Kidney (tissue), 13 donors: ENCODE measurements at regions not wholly inside any gene's neighbourhood (a gene's known extent, or its start where the extent isn't known, plus 50 kb on each side); places are given as distances from the start of the nearest gene placed in this dataset.

Experiments used
- DNase-seq, 5 donors: peaks; one replicate each; pipeline ENCODE4 v3.0.0-alpha.2; 2013 to 2020
- FAIRE-seq: peaks from 2 replicates; lab custom pipeline; 2012; peaks lifted over from hg19 to GRCh38; lab: Jason Lieb, UNC
- H3K27ac ChIP-seq, 2 donors: one replicate each; pipeline ENCODE4 v1.7.0; 2013; ENCODE audit warnings: low read depth in 2 of 2, low read length in 2 of 2, inconsistent platforms in 1 of 2
- H3K27me3 ChIP-seq: one replicate; pipeline ENCODE4 v1.7.1; 2013; ENCODE audit warnings: low read length, inconsistent platforms; ENCODE audit not compliant: control insufficient read depth, insufficient read depth
- H3K36me3 ChIP-seq, 3 donors: one replicate each; pipeline versions ENCODE4 v1.7.0 to v1.7.1; 2013; ENCODE audit warnings: low read length in 3 of 3, control low read depth in 1 of 3, inconsistent platforms in 1 of 3; ENCODE audit not compliant: insufficient read depth in 3 of 3, control insufficient read depth in 2 of 3
- H3K4me1 ChIP-seq, 3 donors: one replicate each; pipeline versions ENCODE4 v1.7.0 to v1.7.1; 2013; ENCODE audit warnings: low read length in 3 of 3, inconsistent platforms in 1 of 3, low read depth in 1 of 3; ENCODE audit not compliant: control insufficient read depth in 2 of 3, insufficient read depth in 2 of 3
- H3K4me3 ChIP-seq, 3 donors: one replicate each; pipeline versions ENCODE4 v1.7.0 to v1.8.1; 2013; ENCODE audit warnings: low read length in 3 of 3, control low read depth in 1 of 3, inconsistent platforms in 1 of 3
- H3K9ac ChIP-seq, 3 donors: one replicate each; pipeline versions ENCODE4 v1.7.0 to v1.7.1; 2013; ENCODE audit warnings: low read length in 3 of 3, control low read depth in 1 of 3, inconsistent platforms in 1 of 3
- H3K9me3 ChIP-seq, 3 donors: one replicate each; pipeline versions ENCODE4 v1.7.0 to v1.7.1; 2013; ENCODE audit warnings: low read length in 3 of 3, control low read depth in 1 of 3, inconsistent platforms in 1 of 3; ENCODE audit not compliant: control insufficient read depth in 2 of 3, insufficient read depth in 1 of 3
- intact Hi-C: fragments of 100-400 bp; cut with DNase I; formaldehyde crosslinking; loops from one replicate; pipeline ENCODE4 v1.11.1; 2022
- TF ChIP-seq, protein P1 (sequence below): IDR thresholded peaks from 3 replicates; pipeline ENCODE4 v1.5.1; 2012; ENCODE audit warnings: mild to moderate bottlenecking, moderate library complexity, borderline replicate concordance; ENCODE audit not compliant: insufficient read depth; ENCODE audit errors: extremely low read depth
- donor health status: control.
- donor health status: control.
- donor health status: control.
- donor health status: control.
- donor health status: control.
- donor health status: DM: yes; HTN: yes; CAD: no.
- donor health status: Normal renal cell carcinoma (clear cell type).

DNA sequence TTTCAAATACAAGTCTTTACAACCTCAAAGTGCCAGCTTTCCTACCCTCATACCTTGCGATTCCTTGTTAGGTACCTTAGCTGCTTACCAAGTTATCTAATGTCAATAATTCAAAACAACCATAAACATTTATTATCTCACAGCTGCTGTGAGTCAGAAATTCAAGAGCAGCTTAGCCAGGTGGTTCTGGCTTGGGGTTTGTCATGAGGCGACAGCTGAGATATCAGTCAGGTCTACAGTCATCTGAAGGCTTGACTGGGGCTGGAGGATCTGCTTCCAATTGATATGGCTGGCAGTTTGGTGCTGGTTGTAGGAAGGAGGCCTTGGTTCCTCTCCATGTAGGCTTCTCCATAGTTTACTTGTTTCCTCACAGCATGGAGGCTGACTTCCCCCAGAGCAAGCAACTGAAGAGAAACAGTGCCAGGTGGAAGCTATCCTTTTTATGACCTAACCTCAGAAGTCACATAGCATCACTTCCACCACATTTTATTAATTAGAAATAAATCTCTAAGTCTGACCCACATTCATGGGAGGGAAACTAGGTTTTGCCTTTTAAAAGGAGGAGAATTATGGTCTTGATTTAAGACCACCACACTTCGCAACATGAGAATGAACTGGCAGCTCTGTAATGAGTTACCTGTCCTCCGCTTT lies 103.3 kb upstream of the FGGY start:
- FAIRE-seq (no peak), DNase-seq (peak in 3 of 5 donors; percentile 47 to 80 (median 79))

DNA sequence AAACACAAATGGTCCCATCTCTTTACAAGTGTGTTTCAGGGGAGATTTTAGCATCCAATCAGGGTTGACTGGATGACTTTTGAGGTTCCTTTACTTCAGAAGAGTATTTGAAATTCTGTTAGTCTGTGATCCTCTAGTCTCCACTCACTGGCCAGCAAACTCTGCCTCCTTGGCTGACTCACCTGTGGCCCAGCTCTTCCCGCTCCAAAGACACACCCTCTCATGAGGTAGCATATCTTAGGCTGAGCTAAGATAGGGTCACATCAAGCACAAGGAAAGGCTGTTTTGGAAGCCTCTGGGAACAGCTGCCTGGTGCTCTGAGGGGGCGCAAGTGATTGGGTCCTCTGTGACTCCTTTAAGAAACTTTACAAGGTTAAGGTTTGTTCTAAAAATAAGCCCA lies 102.3 kb upstream of the FGGY start:
- intact Hi-C loops: no loop called here
- Histone ChIP-seq H3K4me3 (no peak overlapping the region), H3K36me3 (no peaks in the 10 kb centered on the region), H3K9me3 (peaks cover 0 to 6% (median 0%) of the 10 kb centered on the region in 3 donors), H3K27ac (no peak overlapping the region), H3K27me3 (no peaks in the 10 kb centered on the region), H3K9ac (no peak overlapping the region), H3K4me1 (no peaks in the 10 kb centered on the region)
- no peak for FAIRE-seq
- TF ChIP-seq, protein P1, sequence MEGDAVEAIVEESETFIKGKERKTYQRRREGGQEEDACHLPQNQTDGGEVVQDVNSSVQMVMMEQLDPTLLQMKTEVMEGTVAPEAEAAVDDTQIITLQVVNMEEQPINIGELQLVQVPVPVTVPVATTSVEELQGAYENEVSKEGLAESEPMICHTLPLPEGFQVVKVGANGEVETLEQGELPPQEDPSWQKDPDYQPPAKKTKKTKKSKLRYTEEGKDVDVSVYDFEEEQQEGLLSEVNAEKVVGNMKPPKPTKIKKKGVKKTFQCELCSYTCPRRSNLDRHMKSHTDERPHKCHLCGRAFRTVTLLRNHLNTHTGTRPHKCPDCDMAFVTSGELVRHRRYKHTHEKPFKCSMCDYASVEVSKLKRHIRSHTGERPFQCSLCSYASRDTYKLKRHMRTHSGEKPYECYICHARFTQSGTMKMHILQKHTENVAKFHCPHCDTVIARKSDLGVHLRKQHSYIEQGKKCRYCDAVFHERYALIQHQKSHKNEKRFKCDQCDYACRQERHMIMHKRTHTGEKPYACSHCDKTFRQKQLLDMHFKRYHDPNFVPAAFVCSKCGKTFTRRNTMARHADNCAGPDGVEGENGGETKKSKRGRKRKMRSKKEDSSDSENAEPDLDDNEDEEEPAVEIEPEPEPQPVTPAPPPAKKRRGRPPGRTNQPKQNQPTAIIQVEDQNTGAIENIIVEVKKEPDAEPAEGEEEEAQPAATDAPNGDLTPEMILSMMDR: no peak
- DNase-seq: no peak

More for the DNA sequence above, 103.3 kb upstream of the FGGY start:
- Histone ChIP-seq H3K4me3 (no peak overlapping the region), H3K9ac (no peak overlapping the region), H3K36me3 (no peaks in the 10 kb centered on the region), H3K27me3 (no peaks in the 10 kb centered on the region), H3K27ac (no peak overlapping the region), H3K4me1 (no peaks in the 10 kb centered on the region), H3K9me3 (peaks cover 0 to 6% (median 0%) of the 10 kb centered on the region in 3 donors)
- TF ChIP-seq, protein P1: no peak
- intact Hi-C loops: no loop called here

DNA sequence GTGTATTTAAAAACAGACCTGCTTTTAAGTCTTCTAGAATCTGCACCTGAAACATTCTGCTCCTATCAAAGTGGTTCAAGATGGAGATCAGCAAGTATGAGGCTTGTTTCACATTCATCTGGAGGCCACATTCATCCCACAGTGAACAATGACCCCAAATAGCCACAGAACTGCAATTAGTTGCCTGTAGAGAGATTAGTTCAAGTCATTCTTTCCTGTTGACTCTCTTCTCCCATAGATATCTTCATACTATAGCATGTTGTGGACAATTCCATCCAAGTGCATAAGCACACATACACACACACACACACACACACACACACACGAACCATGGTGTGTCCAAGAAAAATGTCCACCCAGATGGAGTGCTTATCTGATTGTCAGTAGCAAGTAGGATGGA lies 101.7 kb upstream of the FGGY start:
- no peak overlapping the region for H3K9ac ChIP-seq
- FAIRE-seq: no peak
- no peak overlapping the region for H3K4me3 ChIP-seq
- DNase-seq: no peak
- TF ChIP-seq, protein P1: no peak
- H3K27ac ChIP-seq: no peak overlapping the region
- H3K27me3 ChIP-seq: no peaks in the 10 kb centered on the region
- no peaks in the 10 kb centered on the region for H3K36me3 ChIP-seq
- H3K9me3 ChIP-seq: peaks cover 0 to 6% (median 0%) of the 10 kb centered on the region in 3 donors
- H3K4me1 ChIP-seq: no peaks in the 10 kb centered on the region
- intact Hi-C loops: no loop called here
